Astrocyte of the cerebellum (primary cell): ENCODE measurements at regions not wholly inside any gene's neighbourhood (a gene's known extent, or its start where the extent isn't known, plus 50 kb on each side); places are given as distances from the start of the nearest gene placed in this dataset.

Experiments used
- DNase-seq: peaks from one replicate; pipeline ENCODE4 v3.0.0-alpha.2; 2011; ENCODE audit warnings: low read depth
- H3K4me3 ChIP-seq: 2 replicates; pipeline ENCODE4 v1.5.1; 2011; ENCODE audit warnings: mild to moderate bottlenecking, low read depth, low read length, moderate library complexity
- CTCF ChIP-seq: IDR thresholded peaks from 2 replicates; pipeline ENCODE4 v1.5.1; 2012; ENCODE audit warnings: low read length, low read depth, moderate library complexity, mild to moderate bottlenecking; ENCODE audit errors: missing control alignments
- in situ Hi-C: cut with HindIII; loops from 2 replicates; pipeline ENCODE4 v1.10.0; 2017; ENCODE audit warnings: low sequenced_read_pairs

- no peak overlapping the region for H3K4me3 ChIP-seq
- no peak for DNase-seq
- in situ Hi-C loops, result no loop called here
- no peak for TF ChIP-seq CTCF
Measured at GRCh38 chr5:2399804-2400203, 351.7 kb downstream of the IRX2 start.

- no peak overlapping the region for H3K4me3 ChIP-seq
- TF ChIP-seq CTCF, result no peak
- DNase-seq, result no peak
- in situ Hi-C loops, result no loop called here
Measured at GRCh38 chr5:2399096-2399495, 352.4 kb downstream of the IRX2 start.

GRCh38 chr5:2393556-2393955 is 357.9 kb downstream of the IRX2 start:
- in situ Hi-C loops, result no loop called here
- no peak for TF ChIP-seq CTCF
- DNase-seq, result no peak
- no peak overlapping the region for H3K4me3 ChIP-seq

- TF ChIP-seq CTCF, result no peak
- in situ Hi-C loops, result no loop called here
- no peak overlapping the region for H3K4me3 ChIP-seq
- DNase-seq, result no peak
Measured at GRCh38 chr5:2391566-2391965, 359.9 kb downstream of the IRX2 start.

GRCh38 chr5:2391021-2391420 is 360.5 kb downstream of the IRX2 start:
- TF ChIP-seq CTCF, result no peak
- no peak overlapping the region for H3K4me3 ChIP-seq
- DNase-seq, result no peak
- in situ Hi-C loops, result no loop called here

- no peak for DNase-seq
- H3K4me3 ChIP-seq, result no peak overlapping the region
- in situ Hi-C loops, result no loop called here
- TF ChIP-seq CTCF, result no peak
Measured at GRCh38 chr5:2388571-2388970, 362.9 kb downstream of the IRX2 start.

GRCh38 chr5:2387634-2388325 is 363.7 kb downstream of the IRX2 start:
- H3K4me3 ChIP-seq, result no peak overlapping the region
- in situ Hi-C loops, result no loop called here
- TF ChIP-seq CTCF, result no peak
- no peak for DNase-seq
